Esophagus muscularis mucosa (tissue), 4 donors: ENCODE measurements at regions not wholly inside any gene's neighbourhood (a gene's known extent, or its start where the extent isn't known, plus 50 kb on each side); places are given as distances from the start of the nearest gene placed in this dataset.

Experiments used
- EP300 ChIP-seq: sonication (generic); formaldehyde crosslinking; IDR thresholded peaks from one replicate; pipeline ENCODE4 v1.6.1; 2017; ENCODE audit warnings: antibody characterized with exemption
- POLR2A ChIP-seq: fragments of 450-650 bp; IDR thresholded peaks from one replicate; pipeline ENCODE4 v1.6.1; 2017; ENCODE audit warnings: antibody characterized with exemption, moderate library complexity, mild to moderate bottlenecking, low read depth
- TF ChIP-seq, protein P1 (sequence below), 3 experiments: fragments of 200-600 bp in 2 of 3; fragments of 450-650 bp in 1 of 3; sonication (generic) in 2 of 3; IDR thresholded peaks; one replicate each; pipeline ENCODE4 v1.5.1; 2017 to 2019; ENCODE audit warnings: antibody characterized with exemption in 3 of 3, mild to moderate bottlenecking in 2 of 3, moderate library complexity in 1 of 3

DNA sequence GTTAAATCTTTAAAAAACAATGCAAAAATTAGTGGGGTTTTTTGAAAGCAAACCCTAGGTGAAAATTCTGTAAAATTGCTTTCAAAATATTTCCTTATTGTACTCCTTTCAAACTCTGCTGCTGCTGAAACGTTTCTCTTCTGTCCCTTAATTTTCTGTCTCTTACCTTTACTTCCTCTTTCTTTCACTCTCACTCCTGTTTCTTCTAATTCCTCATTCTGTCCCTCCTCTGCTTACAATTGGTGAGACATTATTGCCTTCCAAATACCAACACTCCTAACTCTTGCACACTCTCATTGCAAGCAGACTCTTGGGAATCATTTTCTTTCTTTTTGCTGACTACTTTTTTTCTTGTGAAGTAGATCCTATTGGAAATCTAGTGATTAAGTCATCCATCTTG is 685.6 kb upstream of the SLITRK1 start:
- no peak for TF ChIP-seq POLR2A
- TF ChIP-seq, protein P1, sequence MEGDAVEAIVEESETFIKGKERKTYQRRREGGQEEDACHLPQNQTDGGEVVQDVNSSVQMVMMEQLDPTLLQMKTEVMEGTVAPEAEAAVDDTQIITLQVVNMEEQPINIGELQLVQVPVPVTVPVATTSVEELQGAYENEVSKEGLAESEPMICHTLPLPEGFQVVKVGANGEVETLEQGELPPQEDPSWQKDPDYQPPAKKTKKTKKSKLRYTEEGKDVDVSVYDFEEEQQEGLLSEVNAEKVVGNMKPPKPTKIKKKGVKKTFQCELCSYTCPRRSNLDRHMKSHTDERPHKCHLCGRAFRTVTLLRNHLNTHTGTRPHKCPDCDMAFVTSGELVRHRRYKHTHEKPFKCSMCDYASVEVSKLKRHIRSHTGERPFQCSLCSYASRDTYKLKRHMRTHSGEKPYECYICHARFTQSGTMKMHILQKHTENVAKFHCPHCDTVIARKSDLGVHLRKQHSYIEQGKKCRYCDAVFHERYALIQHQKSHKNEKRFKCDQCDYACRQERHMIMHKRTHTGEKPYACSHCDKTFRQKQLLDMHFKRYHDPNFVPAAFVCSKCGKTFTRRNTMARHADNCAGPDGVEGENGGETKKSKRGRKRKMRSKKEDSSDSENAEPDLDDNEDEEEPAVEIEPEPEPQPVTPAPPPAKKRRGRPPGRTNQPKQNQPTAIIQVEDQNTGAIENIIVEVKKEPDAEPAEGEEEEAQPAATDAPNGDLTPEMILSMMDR (IDR thresholded peaks at IDR 0.05): no peak
- no peak for TF ChIP-seq EP300
